B cell (primary cell): ENCODE measurements at regions not wholly inside any gene's neighbourhood (a gene's known extent, or its start where the extent isn't known, plus 50 kb on each side); places are given as distances from the start of the nearest gene placed in this dataset.

Experiments
- ATAC-seq: fragments of 200-7000 bp; cut with Tn5 transposase; one replicate; pipeline ENCODE4 v1.10.0; 2021; ENCODE audit warnings: low read depth, mild to moderate bottlenecking, moderate number of reproducible peaks, moderate library complexity
- CTCF ChIA-PET: fragments of 350-600 bp; sonication (Branson Sonifier 250); formaldehyde crosslinking; loops from one replicate; lab custom pipeline; 2021; ENCODE audit warnings: antibody characterized with exemption, inconsistent platforms; lab: Charles Lee
- POLR2A ChIA-PET: fragments of 350-600 bp; sonication (Branson Sonifier 250); formaldehyde crosslinking; loops from one replicate; lab custom pipeline; 2021; ENCODE audit warnings: antibody characterized with exemption; lab: Charles Lee
- DNase-seq: peaks from one replicate; pipeline ENCODE4 v3.0.0; 2013
- H2AFZ ChIP-seq: 2 replicates; pipeline ENCODE4 v1.6.1; 2012; ENCODE audit warnings: mild to moderate bottlenecking, low read depth, low read length; ENCODE audit not compliant: insufficient read depth, poor library complexity, severe bottlenecking
- H3K27ac ChIP-seq, 2 donors: 1 replicate in 1 of 2; 2 replicates in 1 of 2; pipeline ENCODE4 v1.5.1; 2012 to 2013; ENCODE audit warnings: low read length in 2 of 2, mild to moderate bottlenecking in 2 of 2, moderate library complexity in 1 of 2
- H3K27me3 ChIP-seq, 4 experiments: fragments of 200-600 bp in 1 of 4; sonication (generic) in 1 of 4; replicated peaks in 1 of 4; 1 replicate in 2 of 4; 2 replicates in 2 of 4; pipeline versions ENCODE4 v1.6.1 to v1.7.0; 2013 to 2016; ENCODE audit warnings: low read length in 3 of 4, mild to moderate bottlenecking in 2 of 4, mixed read lengths in 1 of 4, moderate library complexity in 1 of 4; ENCODE audit not compliant: insufficient read depth in 4 of 4, control insufficient read depth in 3 of 4; ENCODE audit errors: control extremely low read depth in 1 of 4
- H3K36me3 ChIP-seq, 2 experiments: replicated peaks in 1 of 2; 1 replicate in 1 of 2; 2 replicates in 1 of 2; pipeline versions ENCODE4 v1.6.1 to v1.7.1; 2013; ENCODE audit warnings: low read length in 1 of 2; ENCODE audit not compliant: insufficient read depth in 2 of 2, control insufficient read depth in 1 of 2; ENCODE audit errors: control extremely low read depth in 1 of 2, extremely low read depth in 1 of 2
- H3K4me1 ChIP-seq, 2 donors: fragments of 200-600 bp in 1 of 2; sonication (generic) in 1 of 2; 1 replicate in 1 of 2; 2 replicates in 1 of 2; pipeline versions ENCODE4 v1.5.1 to v1.6.1; 2013 to 2017; ENCODE audit warnings: low read length in 2 of 2; ENCODE audit not compliant: control insufficient read depth in 2 of 2, insufficient read depth in 2 of 2
- H3K4me2 ChIP-seq: replicated peaks from 2 replicates; pipeline ENCODE3; 2012; ENCODE audit warnings: mild to moderate bottlenecking, low read depth, low read length; ENCODE audit not compliant: poor library complexity, severe bottlenecking
- H3K4me3 ChIP-seq, 5 experiments: fragments of 200-600 bp in 1 of 5; sonication (generic) in 1 of 5; 1 replicate in 3 of 5; 2 replicates in 2 of 5; pipeline versions ENCODE4 v1.5.1 to v1.7.0; 2011 to 2016; ENCODE audit warnings: low read length in 4 of 5, mild to moderate bottlenecking in 4 of 5, low read depth in 2 of 5, control low read depth in 1 of 5, moderate library complexity in 1 of 5; ENCODE audit not compliant: insufficient read depth in 1 of 5; ENCODE audit errors: control extremely low read depth in 1 of 5, extremely low read depth in 1 of 5
- H3K79me2 ChIP-seq: fragments of 200-600 bp; sonication (generic); one replicate; pipeline ENCODE4 v1.6.0; 2016; ENCODE audit warnings: low read length; ENCODE audit not compliant: control insufficient read depth, insufficient read depth
- H3K9ac ChIP-seq: fragments of 200-600 bp; sonication (generic); 2 replicates; pipeline ENCODE4 v1.6.1; 2017; ENCODE audit warnings: mild to moderate bottlenecking, low read length, moderate library complexity
- H3K9me3 ChIP-seq, 3 donors: one replicate each; pipeline versions ENCODE4 v1.6.1 to v1.7.1; 2013; ENCODE audit warnings: low read length in 2 of 3; ENCODE audit not compliant: control insufficient read depth in 2 of 3, insufficient read depth in 1 of 3; ENCODE audit errors: control extremely low read depth in 1 of 3
- H4K20me1 ChIP-seq: 2 replicates; pipeline ENCODE4 v1.6.0; 2012; ENCODE audit warnings: mild to moderate bottlenecking, low read length; ENCODE audit not compliant: insufficient read depth, control insufficient read depth, poor library complexity, severe bottlenecking
- H3K27ac Mint-ChIP-seq: one replicate; pipeline ENCODE4 v1.8.0; 2021; ENCODE audit warnings: mixed read lengths
- H3K27me3 Mint-ChIP-seq: one replicate; pipeline ENCODE4 v1.8.0; 2021; ENCODE audit warnings: mixed read lengths
- H3K4me1 Mint-ChIP-seq: one replicate; pipeline ENCODE4 v1.8.0; 2021; ENCODE audit warnings: mixed read lengths
- H3K4me3 Mint-ChIP-seq: one replicate; pipeline ENCODE4 v1.8.0; 2021; ENCODE audit warnings: mixed read lengths
- H3K9me3 Mint-ChIP-seq: one replicate; pipeline ENCODE4 v1.8.0; 2022; ENCODE audit warnings: mixed read lengths; ENCODE audit not compliant: insufficient read depth
- CTCF ChIP-seq: fragments of 200-600 bp; IDR thresholded peaks from one replicate; pipeline ENCODE4 v1.8.0; 2022; ENCODE audit warnings: antibody characterized with exemption, mild to moderate bottlenecking
- EZH2 ChIP-seq: IDR thresholded peaks from 2 replicates; pipeline ENCODE4 v1.6.1; 2012; ENCODE audit warnings: borderline replicate concordance, low read depth, mild to moderate bottlenecking, moderate library complexity, low read length; ENCODE audit not compliant: insufficient read depth, poor library complexity, severe bottlenecking
- WGBS: methylation state at CpG from one replicate; pipeline ENCODE4 v1.1.5; 2013; ENCODE audit warnings: missing lambda C conversion rate; ENCODE audit not compliant: insufficient coverage; 5-methylcytosine and 5-hydroxymethylcytosine counted together
- intact Hi-C: fragments of 100-400 bp; cut with micrococcal nuclease; formaldehyde crosslinking; loops from one replicate; pipeline ENCODE4 v1.10.0; 2022

- H3K36me3 ChIP-seq, result no peaks in the 10 kb centered on the region
- no peak overlapping the region for H3K4me2 ChIP-seq
- no peak for TF ChIP-seq CTCF
- TF ChIP-seq EZH2, result no peak
- Mint-ChIP-seq H3K9me3 (peaks cover 5% of the 10 kb centered on the region), H3K4me3 (no peak overlapping the region), H3K27me3 (peaks cover 7% of the 10 kb centered on the region), H3K27ac (no peak overlapping the region), H3K4me1 (no peaks in the 10 kb centered on the region)
- H3K9ac ChIP-seq, result no peak overlapping the region
- no peak for DNase-seq
- H3K27ac ChIP-seq, result no peak overlapping the region
- CTCF ChIA-PET, result no interaction called here
- no peak for ATAC-seq
- H4K20me1 ChIP-seq, result no peaks in the 10 kb centered on the region
- no peaks in the 10 kb centered on the region for H3K4me1 ChIP-seq
- H3K79me2 ChIP-seq, result no peaks in the 10 kb centered on the region
- H2AFZ ChIP-seq, result no peak overlapping the region
- peaks cover 0 to 12% (median 0%) of the 10 kb centered on the region in 3 donors for H3K9me3 ChIP-seq
- POLR2A ChIA-PET, result no interaction called here
- WGBS, result 97% methylated on average over 3 of the region's 4 CpGs
- H3K27me3 ChIP-seq, result peaks cover 0 to 3% (median 0%) of the 10 kb centered on the region in 4 experiments
- no peak overlapping the region for H3K4me3 ChIP-seq
- intact Hi-C loops, result no loop called here
Observed at GRCh38 chr5:175025077-175025476, 300.7 kb downstream of the MSX2 start.

GRCh38 chr5:175021841-175022625 lies 297.7 kb downstream of the MSX2 start:
- Histone ChIP-seq H3K9ac (no peak overlapping the region), H3K79me2 (no peaks in the 10 kb centered on the region), H3K9me3 (peaks cover 0 to 9% (median 0%) of the 10 kb centered on the region in 3 donors), H3K4me3 (no peak overlapping the region), H3K36me3 (no peaks in the 10 kb centered on the region), H3K4me2 (no peak overlapping the region), H4K20me1 (no peaks in the 10 kb centered on the region), H3K27ac (no peak overlapping the region), H3K4me1 (no peaks in the 10 kb centered on the region), H3K27me3 (no peaks in the 10 kb centered on the region), H2AFZ (no peak overlapping the region)
- H3K9me3 Mint-ChIP-seq, result peaks cover 5% of the 10 kb centered on the region
- TF ChIP-seq CTCF (no peak), EZH2 (no peak)
- POLR2A ChIA-PET, result no interaction called here
- peaks cover 11% of the 10 kb centered on the region for H3K27me3 Mint-ChIP-seq
- H3K27ac Mint-ChIP-seq, result no peak overlapping the region
- WGBS, result 74% methylated on average over 6 of the region's 8 CpGs
- no peaks in the 10 kb centered on the region for H3K4me1 Mint-ChIP-seq
- no peak for ATAC-seq
- CTCF ChIA-PET, result no interaction called here
- no peak for DNase-seq
- intact Hi-C loops, result no loop called here
- no peak overlapping the region for H3K4me3 Mint-ChIP-seq
